ENCODE measurements at regions not wholly inside any gene's neighbourhood (a gene's known extent, or its start where the extent isn't known, plus 50 kb on each side); places are given as distances from the start of the nearest gene placed in this dataset.

- TF ChIP-seq PBX3 (IDR thresholded peaks at IDR 0.05) (no peak), USF1 (IDR thresholded peaks at IDR 0.05; ENCODE audit: borderline replicate concordance, low read depth) (no peak), RFX5 (IDR thresholded peaks at IDR 0.05; ENCODE audit: low read length) (no peak), CTCF (IDR thresholded peaks at IDR 0.05) (no peak), RXRA (IDR thresholded peaks at IDR 0.05; ENCODE audit: borderline replicate concordance, low read depth) (no peak), TAF1 (IDR thresholded peaks at IDR 0.05; ENCODE audit: borderline replicate concordance, low read depth, low read length) (no peak), YY1 (IDR thresholded peaks at IDR 0.05; ENCODE audit: low read depth) (no peak), CHD2 (IDR thresholded peaks at IDR 0.05; ENCODE audit: low read length, partially characterized antibody) (no peak), MAX (IDR thresholded peaks at IDR 0.05; ENCODE audit: low read depth) (no peak), SMC3 (IDR thresholded peaks at IDR 0.05; ENCODE audit: low read depth, low read length) (no peak), SIN3A (IDR thresholded peaks at IDR 0.05; ENCODE audit: borderline replicate concordance, low read depth, low read length) (no peak)
These were observed 414.3 kb upstream of the RGPD4 start (continued) for GRCh38 chr2:107412209-107412904.

- ChIA-PET POLR2A (no interaction called here), CTCF (no interaction called here)
- Histone ChIP-seq H3K9ac (no peak overlapping the region; the same call in 1 of the 2 replicates), H3K4me3 (ENCODE audit: low read depth in 2 of 2, low read length in 1 of 2) (no peak overlapping the region), H3K79me2 (ENCODE audit: insufficient read depth) (no peaks in the 10 kb centered on the region), H3K27ac (ENCODE audit: low read depth in 2 of 2, low read length in 1 of 2) (peak overlapping the region in 1 of 2 experiments; percentile 69; a peak in 2 of 4 replicates), H3K4me2 (no peak overlapping the region), H3K9me2 (no peaks in the 10 kb centered on the region), H3K27me3 (ENCODE audit: insufficient read depth) (no peaks in the 10 kb centered on the region; the same call in 1 of the 2 replicates), H3K36me3 (replicated peaks in 1 of 2; ENCODE audit: control insufficient read depth in 1 of 2, insufficient read depth in 2 of 2, low read length in 1 of 2) (no peaks in the 10 kb centered on the region), H3K4me1 (ENCODE audit: control insufficient read depth in 1 of 2, insufficient read depth in 2 of 2, low read depth in 1 of 2, low read length in 1 of 2) (peaks cover 0 to 4% of the 10 kb centered on the region in 2 experiments; a peak in 2 of 4 replicates), H3F3A (replicated peaks; ENCODE audit: insufficient read depth) (peaks cover 4% of the 10 kb centered on the region), H2AFZ (ENCODE audit: low read depth) (no peak overlapping the region), H4K20me1 (ENCODE audit: insufficient read depth) (no peaks in the 10 kb centered on the region), H3K9me3 (no peaks in the 10 kb centered on the region)
- 52% methylated on average over 2 of the region's 2 CpGs for WGBS (ENCODE audit: low lambda C conversion rate)
- DNase-seq: no peak
- TF ChIP-seq FOXM1 (IDR thresholded peaks at IDR 0.05; ENCODE audit: low read depth): no peak
- no peak for TF ChIP-seq PBX3 (IDR thresholded peaks at IDR 0.05)
- no peak for TF ChIP-seq RXRA (IDR thresholded peaks at IDR 0.05; ENCODE audit: borderline replicate concordance, low read depth)
- TF ChIP-seq GABPA (IDR thresholded peaks at IDR 0.05; ENCODE audit: low read depth): no peak
- no peak for TF ChIP-seq SMC3 (IDR thresholded peaks at IDR 0.05; ENCODE audit: low read depth, low read length)
- no peak for TF ChIP-seq EZH2phosphoT487 (IDR thresholded peaks at IDR 0.05; ENCODE audit: borderline replicate concordance, low read depth)
- TF ChIP-seq EP300 (IDR thresholded peaks at IDR 0.05; ENCODE audit: borderline replicate concordance in 1 of 2, low read depth in 1 of 2, low read length in 1 of 2): no peak
- TF ChIP-seq CTCF (IDR thresholded peaks at IDR 0.05): no peak
- no peak for TF ChIP-seq POLR2AphosphoS5 (IDR thresholded peaks at IDR 0.05; ENCODE audit: low read depth, low read length)
- TF ChIP-seq RCOR1 (IDR thresholded peaks at IDR 0.05; ENCODE audit: low read length): no peak
These were observed 413.7 kb upstream of the RGPD4 start for GRCh38 chr2:107412981-107413380.

Measured in SK-N-SH (cell line).